ENCODE measurements at regions not wholly inside any gene's neighbourhood (a gene's known extent, or its start where the extent isn't known, plus 50 kb on each side); places are given as distances from the start of the nearest gene placed in this dataset.

DNA sequence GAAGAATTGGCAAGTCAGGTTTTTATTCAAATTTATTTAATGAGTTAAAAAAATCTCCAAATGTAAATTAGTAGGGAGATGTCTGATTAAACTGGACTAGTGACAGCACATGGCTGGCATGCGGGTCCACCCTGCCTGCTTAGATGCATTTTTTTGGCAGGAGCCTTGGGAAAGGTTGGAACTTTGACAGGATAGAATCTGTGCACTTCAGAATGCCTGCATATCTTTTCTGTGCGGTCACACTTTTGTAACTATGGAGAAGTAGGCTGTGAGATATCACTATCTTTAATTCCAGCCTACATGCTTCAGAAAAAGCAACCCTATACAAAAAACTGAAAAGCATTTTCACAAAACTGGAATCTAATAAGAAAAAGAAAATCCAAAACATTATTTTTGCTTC, 317.8 kb downstream of the MBD2 start:
- no peak for TF ChIP-seq POLR2AphosphoS5 (IDR thresholded peaks at IDR 0.05; ENCODE audit: insufficient read depth in 1 of 2, low read depth in 1 of 2)
- TF ChIP-seq, protein P1, sequence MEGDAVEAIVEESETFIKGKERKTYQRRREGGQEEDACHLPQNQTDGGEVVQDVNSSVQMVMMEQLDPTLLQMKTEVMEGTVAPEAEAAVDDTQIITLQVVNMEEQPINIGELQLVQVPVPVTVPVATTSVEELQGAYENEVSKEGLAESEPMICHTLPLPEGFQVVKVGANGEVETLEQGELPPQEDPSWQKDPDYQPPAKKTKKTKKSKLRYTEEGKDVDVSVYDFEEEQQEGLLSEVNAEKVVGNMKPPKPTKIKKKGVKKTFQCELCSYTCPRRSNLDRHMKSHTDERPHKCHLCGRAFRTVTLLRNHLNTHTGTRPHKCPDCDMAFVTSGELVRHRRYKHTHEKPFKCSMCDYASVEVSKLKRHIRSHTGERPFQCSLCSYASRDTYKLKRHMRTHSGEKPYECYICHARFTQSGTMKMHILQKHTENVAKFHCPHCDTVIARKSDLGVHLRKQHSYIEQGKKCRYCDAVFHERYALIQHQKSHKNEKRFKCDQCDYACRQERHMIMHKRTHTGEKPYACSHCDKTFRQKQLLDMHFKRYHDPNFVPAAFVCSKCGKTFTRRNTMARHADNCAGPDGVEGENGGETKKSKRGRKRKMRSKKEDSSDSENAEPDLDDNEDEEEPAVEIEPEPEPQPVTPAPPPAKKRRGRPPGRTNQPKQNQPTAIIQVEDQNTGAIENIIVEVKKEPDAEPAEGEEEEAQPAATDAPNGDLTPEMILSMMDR (IDR thresholded peaks at IDR 0.05): no peak
- no peak for TF ChIP-seq POLR2A (IDR thresholded peaks at IDR 0.05)
- no peak for DNase-seq (ENCODE audit: extremely low spot score in 2 of 2)
- H3K4me1 ChIP-seq: no peaks in the 10 kb centered on the region
- no peak overlapping the region for H3K4me3 ChIP-seq
- H3K36me3 ChIP-seq: no peaks in the 10 kb centered on the region
- H3K27ac ChIP-seq: no peak overlapping the region
- intact Hi-C loops (cut with DNase I): no loop called here
- no peaks in the 10 kb centered on the region for H3K9me3 ChIP-seq
- H3K27me3 ChIP-seq: no peaks in the 10 kb centered on the region

DNA sequence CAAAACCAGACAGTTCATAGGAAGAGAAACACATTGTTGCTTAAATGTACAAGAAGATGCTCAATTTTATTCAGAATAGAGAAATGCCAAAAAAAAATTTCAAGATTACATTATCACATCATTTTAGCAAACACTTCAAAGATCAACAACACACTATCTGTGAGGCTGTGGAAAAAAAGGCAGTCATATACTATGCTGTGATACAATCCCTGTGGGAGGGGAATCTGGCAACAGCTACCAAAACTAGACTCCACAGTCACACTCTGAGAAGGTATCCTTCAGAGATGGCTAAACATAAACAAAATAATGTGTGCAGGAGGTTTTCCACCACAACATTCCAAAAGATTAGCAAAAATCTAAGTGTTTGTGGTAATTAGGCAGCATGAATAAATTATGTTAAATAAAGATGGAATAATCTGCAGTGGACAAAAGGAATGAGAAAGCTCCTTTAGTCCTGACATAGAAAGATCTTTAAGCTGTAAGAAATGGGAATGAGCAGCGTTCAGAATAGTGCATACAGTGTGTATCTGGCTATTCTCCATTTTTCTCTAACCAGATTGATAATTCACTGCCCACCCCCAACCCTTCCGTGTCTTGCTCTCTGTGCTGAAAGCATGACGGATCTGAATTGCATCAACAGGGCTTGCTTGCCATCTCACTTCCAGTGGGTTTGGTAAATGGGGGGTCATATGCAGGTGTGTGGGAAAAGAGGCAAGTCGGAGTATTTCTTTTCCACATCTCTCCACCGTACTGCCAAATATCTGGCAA, 329.6 kb downstream of the MBD2 start:
- Histone ChIP-seq H3K36me3 (no peaks in the 10 kb centered on the region), H3K9me3 (no peaks in the 10 kb centered on the region), H3K27ac (no peak overlapping the region), H3K4me1 (no peaks in the 10 kb centered on the region), H3K4me3 (no peak overlapping the region), H3K27me3 (no peaks in the 10 kb centered on the region)
- TF ChIP-seq POLR2AphosphoS5 (IDR thresholded peaks at IDR 0.05; ENCODE audit: insufficient read depth in 1 of 2, low read depth in 1 of 2) (no peak), POLR2A (IDR thresholded peaks at IDR 0.05) (no peak)
- TF ChIP-seq, protein P1 (IDR thresholded peaks at IDR 0.05): no peak
- DNase-seq (ENCODE audit: extremely low spot score in 2 of 2): no peak
- intact Hi-C loops (cut with DNase I): no loop called here

DNA sequence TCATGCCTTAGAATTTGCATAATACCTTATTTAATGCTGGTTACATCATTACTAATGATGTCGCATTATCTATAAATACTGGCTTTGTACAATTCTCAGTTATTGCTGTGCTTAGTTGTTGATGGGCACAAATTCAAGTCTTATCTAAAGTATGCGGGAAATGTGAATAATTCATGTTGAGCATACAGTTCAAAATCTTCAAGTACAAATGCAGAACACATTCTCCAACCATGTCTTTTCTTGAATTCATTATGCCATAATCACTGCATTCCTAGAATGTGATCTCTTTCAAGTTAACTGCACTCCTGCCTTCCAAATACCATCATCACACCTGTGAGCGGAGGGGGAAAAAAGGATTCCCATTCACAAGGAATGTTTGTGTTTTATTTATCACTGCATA, 337.0 kb downstream of the MBD2 start:
- Histone ChIP-seq H3K4me1 (no peaks in the 10 kb centered on the region), H3K27ac (no peak overlapping the region), H3K36me3 (no peaks in the 10 kb centered on the region), H3K9me3 (no peaks in the 10 kb centered on the region), H3K4me3 (no peak overlapping the region), H3K27me3 (no peaks in the 10 kb centered on the region)
- DNase-seq (ENCODE audit: extremely low spot score in 2 of 2): no peak
- TF ChIP-seq POLR2A (IDR thresholded peaks at IDR 0.05) (no peak), POLR2AphosphoS5 (IDR thresholded peaks at IDR 0.05; ENCODE audit: insufficient read depth in 1 of 2, low read depth in 1 of 2) (no peak)
- TF ChIP-seq, protein P1 (IDR thresholded peaks at IDR 0.05): no peak
- intact Hi-C loops (cut with DNase I): no loop called here

DNA sequence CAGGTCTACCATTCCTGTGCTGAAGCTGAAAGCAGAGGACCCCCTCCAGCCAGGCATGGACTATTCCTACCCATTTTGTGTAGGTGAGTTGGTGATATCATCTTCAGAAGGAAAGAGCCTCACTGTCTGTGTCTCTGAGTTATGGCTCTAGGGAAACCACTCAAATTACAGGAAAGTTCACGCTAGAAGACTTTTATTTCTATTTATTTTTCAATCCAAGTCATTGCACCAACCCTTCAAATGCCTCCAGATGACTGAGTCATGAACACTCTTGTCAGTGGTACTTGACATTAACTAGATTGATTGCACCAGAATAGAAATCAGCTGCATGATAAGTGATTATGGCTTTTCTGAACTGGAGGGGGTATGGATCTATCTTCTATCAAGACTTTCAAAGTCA, 338.4 kb downstream of the MBD2 start:
- no peak for DNase-seq (ENCODE audit: extremely low spot score in 2 of 2)
- Histone ChIP-seq H3K27me3 (no peaks in the 10 kb centered on the region), H3K36me3 (no peaks in the 10 kb centered on the region), H3K4me3 (no peak overlapping the region), H3K9me3 (no peaks in the 10 kb centered on the region), H3K4me1 (no peaks in the 10 kb centered on the region), H3K27ac (no peak overlapping the region)
- TF ChIP-seq, protein P1 (IDR thresholded peaks at IDR 0.05): no peak
- TF ChIP-seq POLR2A (IDR thresholded peaks at IDR 0.05) (no peak), POLR2AphosphoS5 (IDR thresholded peaks at IDR 0.05; ENCODE audit: insufficient read depth in 1 of 2, low read depth in 1 of 2) (no peak)
- intact Hi-C loops (cut with DNase I): no loop called here

DNA sequence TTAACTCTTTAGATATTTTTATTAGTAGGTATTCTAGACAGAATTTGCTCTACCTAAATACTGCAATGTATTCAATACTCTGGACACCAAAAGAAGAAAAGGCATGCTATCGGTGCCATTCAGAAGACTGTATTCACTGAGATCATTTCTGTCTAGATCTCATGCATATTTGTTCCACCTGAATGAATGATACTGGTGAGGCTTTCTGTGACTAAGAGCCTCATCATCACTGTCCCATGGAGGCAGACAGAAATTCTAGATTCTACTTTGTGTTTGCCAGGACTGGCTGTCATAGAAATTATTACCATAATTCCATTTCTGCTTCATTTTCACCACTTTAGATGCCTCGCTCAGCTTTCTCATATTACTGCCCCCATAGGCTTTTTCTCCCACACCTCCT, 340.7 kb downstream of the MBD2 start:
- TF ChIP-seq, protein P1 (IDR thresholded peaks at IDR 0.05): no peak
- TF ChIP-seq POLR2A (IDR thresholded peaks at IDR 0.05) (no peak), POLR2AphosphoS5 (IDR thresholded peaks at IDR 0.05; ENCODE audit: insufficient read depth in 1 of 2, low read depth in 1 of 2) (no peak)
- intact Hi-C loops (cut with DNase I): no loop called here
- Histone ChIP-seq H3K27me3 (no peaks in the 10 kb centered on the region), H3K4me1 (no peaks in the 10 kb centered on the region), H3K4me3 (no peak overlapping the region), H3K36me3 (no peaks in the 10 kb centered on the region), H3K9me3 (no peaks in the 10 kb centered on the region), H3K27ac (no peak overlapping the region)
- DNase-seq (ENCODE audit: extremely low spot score in 2 of 2): no peak
